Parathyroid adenoma (tissue), 2 donors: ENCODE measurements at regions not wholly inside any gene's neighbourhood (a gene's known extent, or its start where the extent isn't known, plus 50 kb on each side); places are given as distances from the start of the nearest gene placed in this dataset.

ENCODE experiments used
- H2AFZ ChIP-seq: fragments of 300-600 bp; sonication (generic); one replicate; pipeline ENCODE4 v1.7.0; 2017; ENCODE audit warnings: antibody characterized with exemption, mild to moderate bottlenecking
- H3K27ac ChIP-seq: fragments of 300-600 bp; sonication (generic); one replicate; pipeline ENCODE4 v1.7.0; 2017
- H3K27me3 ChIP-seq: fragments of 300-600 bp; sonication (generic); one replicate; pipeline ENCODE4 v1.7.0; 2017; ENCODE audit warnings: low read length; ENCODE audit not compliant: control insufficient read depth, insufficient read depth
- H3K36me3 ChIP-seq: fragments of 300-600 bp; sonication (generic); one replicate; pipeline ENCODE4 v1.7.0; 2017; ENCODE audit warnings: low read length; ENCODE audit not compliant: control insufficient read depth, insufficient read depth
- H3K4me1 ChIP-seq: fragments of 300-600 bp; sonication (generic); one replicate; pipeline ENCODE4 v1.7.0; 2017; ENCODE audit warnings: control low read depth
- H3K4me2 ChIP-seq: fragments of 300-600 bp; sonication (generic); one replicate; pipeline ENCODE4 v1.7.0; 2017; ENCODE audit warnings: low read length
- H3K4me3 ChIP-seq: fragments of 300-600 bp; sonication (generic); one replicate; pipeline ENCODE4 v1.7.0; 2017; ENCODE audit warnings: low read depth, low read length
- H3K79me2 ChIP-seq: fragments of 300-600 bp; sonication (generic); one replicate; pipeline ENCODE4 v1.7.0; 2017; ENCODE audit warnings: control low read depth
- H3K9ac ChIP-seq: fragments of 300-600 bp; sonication (generic); one replicate; pipeline ENCODE4 v1.7.0; 2017; ENCODE audit warnings: mild to moderate bottlenecking
- H3K9me3 ChIP-seq: fragments of 300-600 bp; sonication (generic); one replicate; pipeline ENCODE4 v1.7.0; 2017; ENCODE audit warnings: low read length; ENCODE audit not compliant: control insufficient read depth
- TF ChIP-seq, protein P1 (sequence below): fragments of 300-600 bp; sonication (generic); IDR thresholded peaks from one replicate; pipeline ENCODE4 v1.7.0; 2017; ENCODE audit warnings: antibody characterized with exemption, mild to moderate bottlenecking
- donor health status: primary hyperparathyroidism.

DNA sequence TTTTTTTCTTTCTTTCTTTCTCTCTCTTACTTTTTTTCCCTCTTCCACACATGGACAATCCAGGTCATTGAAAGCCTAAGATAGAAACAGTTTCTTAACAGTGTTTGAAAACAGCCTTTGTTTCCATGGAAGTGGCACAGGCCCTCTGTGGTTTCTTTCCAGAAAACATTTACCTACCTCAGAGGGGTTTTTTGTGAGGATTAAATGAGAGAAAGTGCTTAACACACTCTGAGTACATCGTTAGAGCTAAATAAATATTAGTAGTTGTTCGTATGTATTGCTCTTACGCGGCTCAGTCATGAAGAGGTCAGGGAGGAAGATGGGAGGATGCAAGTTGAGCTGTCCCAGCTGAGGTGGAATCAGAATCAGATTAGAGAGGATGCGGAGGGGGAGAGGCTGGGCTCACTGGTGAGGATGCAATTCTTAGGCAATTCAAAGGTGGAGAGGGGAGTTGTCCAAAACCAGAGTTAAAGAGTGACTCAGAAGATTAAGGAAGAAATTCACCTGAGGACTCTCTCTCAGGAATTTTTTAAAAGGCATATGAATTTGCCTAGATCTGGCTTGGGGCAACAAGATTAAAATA lies 345.4 kb downstream of the PMP22 start:
- Histone ChIP-seq H3K36me3 (no peaks in the 10 kb centered on the region), H3K9me3 (no peaks in the 10 kb centered on the region), H3K4me1 (no peaks in the 10 kb centered on the region), H3K27me3 (no peaks in the 10 kb centered on the region), H3K79me2 (no peaks in the 10 kb centered on the region), H3K4me2 (no peak overlapping the region), H3K4me3 (no peak overlapping the region), H3K9ac (no peak overlapping the region), H2AFZ (no peak overlapping the region), H3K27ac (no peak overlapping the region)
- TF ChIP-seq, protein P1, sequence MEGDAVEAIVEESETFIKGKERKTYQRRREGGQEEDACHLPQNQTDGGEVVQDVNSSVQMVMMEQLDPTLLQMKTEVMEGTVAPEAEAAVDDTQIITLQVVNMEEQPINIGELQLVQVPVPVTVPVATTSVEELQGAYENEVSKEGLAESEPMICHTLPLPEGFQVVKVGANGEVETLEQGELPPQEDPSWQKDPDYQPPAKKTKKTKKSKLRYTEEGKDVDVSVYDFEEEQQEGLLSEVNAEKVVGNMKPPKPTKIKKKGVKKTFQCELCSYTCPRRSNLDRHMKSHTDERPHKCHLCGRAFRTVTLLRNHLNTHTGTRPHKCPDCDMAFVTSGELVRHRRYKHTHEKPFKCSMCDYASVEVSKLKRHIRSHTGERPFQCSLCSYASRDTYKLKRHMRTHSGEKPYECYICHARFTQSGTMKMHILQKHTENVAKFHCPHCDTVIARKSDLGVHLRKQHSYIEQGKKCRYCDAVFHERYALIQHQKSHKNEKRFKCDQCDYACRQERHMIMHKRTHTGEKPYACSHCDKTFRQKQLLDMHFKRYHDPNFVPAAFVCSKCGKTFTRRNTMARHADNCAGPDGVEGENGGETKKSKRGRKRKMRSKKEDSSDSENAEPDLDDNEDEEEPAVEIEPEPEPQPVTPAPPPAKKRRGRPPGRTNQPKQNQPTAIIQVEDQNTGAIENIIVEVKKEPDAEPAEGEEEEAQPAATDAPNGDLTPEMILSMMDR, result no peak

DNA sequence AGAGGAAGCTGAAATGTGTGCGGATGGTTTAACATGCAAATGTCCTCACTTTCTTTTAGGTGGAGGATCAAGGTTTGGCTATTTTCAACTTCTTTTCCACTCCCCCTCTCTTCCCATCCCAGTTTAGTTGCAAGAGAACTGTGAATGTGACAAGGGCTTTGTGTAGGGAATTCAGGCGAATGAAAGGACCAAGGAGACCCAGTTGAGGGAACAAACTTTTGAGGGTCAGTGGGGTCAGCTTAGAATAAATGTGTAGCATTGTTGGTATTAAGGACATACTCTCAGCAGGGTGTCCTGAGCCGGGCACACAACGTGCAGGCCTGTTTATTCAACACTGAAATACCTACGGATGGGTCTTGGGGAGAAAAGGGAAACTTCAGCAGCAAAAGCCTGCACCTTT lies 346.0 kb downstream of the PMP22 start:
- Histone ChIP-seq H2AFZ (no peak overlapping the region), H3K27me3 (no peaks in the 10 kb centered on the region), H3K4me3 (no peak overlapping the region), H3K36me3 (no peaks in the 10 kb centered on the region), H3K4me2 (no peak overlapping the region), H3K9ac (no peak overlapping the region), H3K4me1 (no peaks in the 10 kb centered on the region), H3K9me3 (no peaks in the 10 kb centered on the region), H3K79me2 (no peaks in the 10 kb centered on the region), H3K27ac (no peak overlapping the region)
- TF ChIP-seq, protein P1, result no peak

DNA sequence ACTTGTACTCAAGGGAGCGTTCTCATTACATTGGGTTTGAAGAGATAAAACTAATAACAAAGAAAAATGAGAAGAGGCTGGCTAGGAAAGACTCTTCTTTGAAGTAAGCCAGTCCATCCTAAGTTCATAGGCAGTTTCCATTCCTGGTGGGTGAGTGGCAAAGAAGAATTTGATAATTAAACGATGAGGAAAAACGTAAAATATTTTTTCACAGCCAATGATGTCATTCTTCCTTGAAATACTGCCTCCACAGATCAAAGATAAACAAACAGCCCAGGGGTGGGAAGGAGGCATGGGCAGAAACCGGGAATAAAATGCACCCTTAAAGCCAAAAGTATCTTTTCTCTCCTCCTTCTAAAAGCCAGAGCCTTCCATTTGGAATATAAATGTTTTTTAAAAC lies 346.6 kb downstream of the PMP22 start:
- no peaks in the 10 kb centered on the region for H3K79me2 ChIP-seq
- no peaks in the 10 kb centered on the region for H3K4me1 ChIP-seq
- H3K9me3 ChIP-seq, result no peaks in the 10 kb centered on the region
- H3K4me3 ChIP-seq, result no peak overlapping the region
- no peaks in the 10 kb centered on the region for H3K27me3 ChIP-seq
- no peak overlapping the region for H3K9ac ChIP-seq
- TF ChIP-seq, protein P1, result no peak
- H3K27ac ChIP-seq, result no peak overlapping the region
- no peak overlapping the region for H3K4me2 ChIP-seq
- no peaks in the 10 kb centered on the region for H3K36me3 ChIP-seq
- no peak overlapping the region for H2AFZ ChIP-seq

DNA sequence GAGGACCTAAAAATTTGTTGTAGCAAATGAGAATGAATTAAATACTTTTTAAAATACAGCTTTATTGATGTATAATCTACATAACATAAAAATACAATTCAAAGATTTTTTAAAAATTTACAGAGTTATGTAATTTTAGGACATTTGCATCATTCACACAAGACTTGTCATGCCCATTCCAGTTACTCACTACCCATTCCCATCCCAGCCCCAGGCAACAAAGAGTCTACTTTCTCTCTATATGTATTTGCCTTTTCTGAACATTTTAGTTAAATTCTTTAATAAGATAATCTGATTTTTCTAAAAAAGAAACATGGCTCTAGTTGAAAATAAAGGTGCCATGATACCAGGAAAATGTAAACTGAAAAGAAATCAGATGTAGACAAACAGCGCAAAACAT lies 354.2 kb downstream of the PMP22 start:
- Histone ChIP-seq H3K9me3 (no peaks in the 10 kb centered on the region), H3K79me2 (no peaks in the 10 kb centered on the region), H3K36me3 (no peaks in the 10 kb centered on the region), H3K4me3 (no peak overlapping the region), H3K4me2 (no peak overlapping the region), H3K27ac (no peak overlapping the region), H3K27me3 (no peaks in the 10 kb centered on the region), H2AFZ (no peak overlapping the region), H3K4me1 (no peaks in the 10 kb centered on the region), H3K9ac (no peak overlapping the region)
- TF ChIP-seq, protein P1, result no peak

DNA sequence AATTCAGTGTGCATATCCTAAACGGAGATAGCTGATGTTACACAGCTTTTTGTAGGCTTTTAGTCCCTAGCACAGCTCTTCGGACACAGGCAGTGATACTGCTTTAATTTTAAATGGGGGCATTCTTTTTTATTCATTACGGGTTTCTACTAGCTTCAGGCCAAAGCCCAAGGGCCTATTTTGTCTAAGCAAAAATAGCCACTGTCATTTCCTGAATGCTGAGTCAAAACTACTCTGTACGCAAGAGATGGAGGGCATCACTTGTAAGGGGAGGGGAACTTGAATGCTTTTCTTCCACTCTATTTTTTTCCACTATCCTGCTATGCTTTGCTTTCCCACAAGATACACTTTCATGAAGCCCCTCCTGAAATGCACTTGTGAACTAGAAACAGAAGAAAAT lies 360.7 kb downstream of the PMP22 start:
- Histone ChIP-seq H3K9ac (no peak overlapping the region), H3K4me3 (no peak overlapping the region), H3K27me3 (no peaks in the 10 kb centered on the region), H3K9me3 (no peaks in the 10 kb centered on the region), H3K27ac (no peak overlapping the region), H2AFZ (no peak overlapping the region), H3K4me2 (no peak overlapping the region), H3K36me3 (no peaks in the 10 kb centered on the region), H3K79me2 (no peaks in the 10 kb centered on the region), H3K4me1 (no peaks in the 10 kb centered on the region)
- TF ChIP-seq, protein P1, result no peak
